Natural killer cell treated with Interleukin-12 subunit alpha and Interleukin-12 subunit beta and Interleukin-15 and Interleukin-18, amount 100 ng/mL, for 72 hours (primary cell): ENCODE measurements at regions not wholly inside any gene's neighbourhood (a gene's known extent, or its start where the extent isn't known, plus 50 kb on each side); places are given as distances from the start of the nearest gene placed in this dataset.

ENCODE experiments used
- ATAC-seq, 2 donors: fragments of 150-1000 bp; cut with Tn5 transposase in 1 of 2; sonication (Bioruptor Pico), chemical (Tn5 transposase) in 1 of 2; 2 replicates each; pipeline ENCODE4 v1.10.0; 2021
- DNase-seq: peaks from one replicate; pipeline ENCODE4 v3.0.0; 2022; ENCODE audit warnings: low spot score
- H3K27ac Mint-ChIP-seq, 2 donors: 1 replicate in 1 of 2; 2 replicates in 1 of 2; pipeline ENCODE4 v1.8.0; 2022; ENCODE audit warnings: mixed read lengths in 2 of 2, mild to moderate bottlenecking in 1 of 2, moderate library complexity in 1 of 2
- H3K27me3 Mint-ChIP-seq, 2 donors: 1 replicate in 1 of 2; 2 replicates in 1 of 2; pipeline ENCODE4 v1.8.0; 2022; ENCODE audit warnings: mixed read lengths in 2 of 2
- H3K36me3 Mint-ChIP-seq: one replicate; pipeline ENCODE4 v1.8.0; 2022; ENCODE audit warnings: mixed read lengths
- H3K4me1 Mint-ChIP-seq, 2 donors: 1 replicate in 1 of 2; 2 replicates in 1 of 2; pipeline ENCODE4 v1.8.0; 2022; ENCODE audit warnings: low read depth in 2 of 2, mixed read lengths in 2 of 2, mild to moderate bottlenecking in 1 of 2
- H3K4me3 Mint-ChIP-seq: one replicate; pipeline ENCODE4 v1.8.0; 2022; ENCODE audit warnings: mixed read lengths
- H3K9me3 Mint-ChIP-seq: 2 replicates; pipeline ENCODE4 v1.8.0; 2022; ENCODE audit warnings: mixed read lengths

DNA sequence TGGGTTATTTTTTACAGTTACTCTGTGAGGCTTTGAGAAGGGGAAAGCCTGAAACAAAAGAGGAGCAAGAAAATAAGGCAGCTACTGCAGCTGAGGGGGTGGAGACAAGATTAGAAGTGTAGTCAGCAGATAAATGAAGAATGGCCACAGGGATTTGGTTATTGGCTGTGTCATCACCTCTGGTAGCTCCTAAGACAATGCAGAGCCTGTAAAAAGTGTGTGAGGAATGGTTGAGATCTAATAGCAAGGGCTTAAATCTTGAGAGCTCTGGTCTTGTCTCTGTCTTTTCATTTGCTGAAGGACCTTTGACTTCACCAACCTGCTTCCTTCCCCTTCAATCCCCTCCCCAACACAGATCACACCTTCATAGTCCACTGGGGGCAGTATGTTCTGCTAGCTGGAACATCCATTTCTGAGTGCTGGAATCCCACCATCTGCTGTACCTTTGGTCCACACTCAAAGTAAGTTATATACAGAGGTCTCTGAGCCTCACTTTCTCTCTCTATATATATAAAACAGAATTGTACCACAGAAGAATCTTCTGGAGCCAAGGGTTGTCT lies 213.7 kb upstream of the ZIC3 start:
- DNase-seq, result no peak
- no peaks in the 10 kb centered on the region for H3K9me3 Mint-ChIP-seq
- no peak for ATAC-seq
- no peaks in the 10 kb centered on the region for H3K4me1 Mint-ChIP-seq
- no peak overlapping the region for H3K27ac Mint-ChIP-seq
- H3K36me3 Mint-ChIP-seq, result no peaks in the 10 kb centered on the region
- no peak overlapping the region for H3K4me3 Mint-ChIP-seq
- H3K27me3 Mint-ChIP-seq, result peaks cover 0 to 8% of the 10 kb centered on the region in 2 donors

- ATAC-seq, result no peak
- Mint-ChIP-seq H3K4me3 (no peak overlapping the region), H3K27me3 (peaks cover 16 to 20% of the 10 kb centered on the region in 2 donors), H3K9me3 (no peaks in the 10 kb centered on the region), H3K36me3 (no peaks in the 10 kb centered on the region), H3K4me1 (no peaks in the 10 kb centered on the region), H3K27ac (no peak overlapping the region)
- no peak for DNase-seq
Observed at GRCh38 chrX:137342969-137343368, 223.0 kb upstream of the ZIC3 start.

GRCh38 chrX:137313627-137314026 lies 252.3 kb upstream of the ZIC3 start:
- ATAC-seq, result peak; percentile 63 to 80
- H3K9me3 Mint-ChIP-seq, result no peaks in the 10 kb centered on the region
- peaks cover 0 to 7% of the 10 kb centered on the region in 2 donors for H3K27me3 Mint-ChIP-seq

GRCh38 chrX:137305404-137305803 lies 260.5 kb upstream of the ZIC3 start:
- DNase-seq, result no peak
- no peak for ATAC-seq
- no peaks in the 10 kb centered on the region for H3K9me3 Mint-ChIP-seq
- H3K27ac Mint-ChIP-seq, result no peak overlapping the region
- peaks cover 0 to 15% of the 10 kb centered on the region in 2 donors for H3K27me3 Mint-ChIP-seq
- no peaks in the 10 kb centered on the region for H3K4me1 Mint-ChIP-seq
- H3K36me3 Mint-ChIP-seq, result no peaks in the 10 kb centered on the region
- no peak overlapping the region for H3K4me3 Mint-ChIP-seq

More at GRCh38 chrX:137313627-137314026, 252.3 kb upstream of the ZIC3 start:
- H3K4me3 Mint-ChIP-seq, result no peak overlapping the region
- DNase-seq, result no peak
- no peaks in the 10 kb centered on the region for H3K36me3 Mint-ChIP-seq
- H3K4me1 Mint-ChIP-seq, result no peaks in the 10 kb centered on the region
- no peak overlapping the region for H3K27ac Mint-ChIP-seq

DNA sequence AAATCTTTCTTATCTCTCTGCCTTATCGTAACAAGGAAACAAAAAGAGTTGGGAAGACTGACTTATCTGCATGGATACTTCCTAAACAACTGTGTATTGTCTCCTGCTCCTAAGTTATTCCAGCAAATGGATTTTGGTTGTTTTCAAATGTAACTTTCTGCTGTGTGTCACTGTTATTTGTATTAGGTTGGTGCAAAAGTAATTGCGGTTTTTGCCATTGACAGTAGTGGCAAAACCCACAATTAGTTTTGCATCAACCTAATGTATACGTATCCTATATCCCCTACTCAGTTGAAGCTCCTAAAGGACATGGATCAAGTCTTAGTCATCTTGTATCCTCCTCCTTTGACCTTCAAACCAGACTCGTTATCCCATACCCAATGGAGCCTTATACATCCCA lies 263.4 kb upstream of the GPR101 start:
- Mint-ChIP-seq H3K36me3 (no peaks in the 10 kb centered on the region), H3K4me3 (no peak overlapping the region), H3K27ac (no peak overlapping the region), H3K4me1 (peaks cover 0 to 3% of the 10 kb centered on the region in 2 donors), H3K9me3 (no peaks in the 10 kb centered on the region), H3K27me3 (peaks cover 7% of the 10 kb centered on the region in 2 donors)
- DNase-seq (no peak), ATAC-seq (no peak)

GRCh38 chrX:137290011-137290410 lies 256.2 kb upstream of the GPR101 start:
- peaks cover 0 to 3% of the 10 kb centered on the region in 2 donors for H3K4me1 Mint-ChIP-seq
- no peaks in the 10 kb centered on the region for H3K36me3 Mint-ChIP-seq
- H3K9me3 Mint-ChIP-seq, result peaks cover 2% of the 10 kb centered on the region
- ATAC-seq (no peak), DNase-seq (no peak)
- H3K27me3 Mint-ChIP-seq, result peaks cover 10 to 14% of the 10 kb centered on the region in 2 donors
- no peak overlapping the region for H3K4me3 Mint-ChIP-seq
- no peak overlapping the region for H3K27ac Mint-ChIP-seq

DNA sequence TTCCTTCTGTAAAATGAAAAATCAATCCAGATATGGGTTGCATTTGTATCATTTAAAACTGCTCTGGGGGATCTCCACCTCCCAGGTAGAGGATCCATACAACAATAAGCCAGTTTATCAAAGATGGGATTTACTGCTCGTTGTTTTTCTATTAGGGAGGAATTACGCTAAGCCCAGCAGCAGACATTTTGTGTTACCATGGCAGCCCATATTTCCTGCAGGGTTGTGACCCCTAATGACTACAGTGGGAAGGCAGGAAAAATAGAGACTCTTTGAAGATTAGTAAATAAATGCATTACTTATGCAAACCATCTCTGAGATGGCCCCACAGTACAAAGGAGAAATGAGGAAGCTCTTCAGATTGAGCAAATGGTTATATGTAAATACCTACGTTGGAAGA lies 253.4 kb upstream of the GPR101 start:
- no peaks in the 10 kb centered on the region for H3K4me1 Mint-ChIP-seq
- DNase-seq (no peak), ATAC-seq (no peak)
- H3K4me3 Mint-ChIP-seq, result no peak overlapping the region
- no peak overlapping the region for H3K27ac Mint-ChIP-seq
- H3K9me3 Mint-ChIP-seq, result peaks cover 5% of the 10 kb centered on the region
- H3K36me3 Mint-ChIP-seq, result no peaks in the 10 kb centered on the region
- H3K27me3 Mint-ChIP-seq, result peaks cover 24 to 31% of the 10 kb centered on the region in 2 donors

DNA sequence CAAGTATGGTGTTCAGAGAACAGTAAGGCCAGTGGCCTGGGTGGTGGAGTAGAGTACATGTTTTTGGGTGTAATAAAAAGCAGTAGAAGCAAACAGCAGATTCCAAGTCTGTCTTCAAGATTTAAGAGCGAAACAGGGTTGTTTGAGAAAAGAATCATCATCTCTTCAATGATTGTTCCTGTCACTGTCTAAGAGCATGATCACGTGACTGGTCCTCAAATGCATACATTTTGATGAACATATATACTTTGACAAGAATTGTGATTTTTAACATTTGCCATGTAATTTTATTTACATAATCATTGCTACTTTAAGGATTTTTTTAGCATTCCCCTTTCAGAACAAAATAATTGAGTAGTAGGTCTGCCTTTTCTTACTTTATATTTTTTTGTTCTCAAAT lies 252.6 kb upstream of the GPR101 start:
- H3K36me3 Mint-ChIP-seq, result no peaks in the 10 kb centered on the region
- no peak for ATAC-seq
- no peak overlapping the region for H3K27ac Mint-ChIP-seq
- no peak for DNase-seq
- peaks cover 5% of the 10 kb centered on the region for H3K9me3 Mint-ChIP-seq
- H3K27me3 Mint-ChIP-seq, result peaks cover 31 to 36% of the 10 kb centered on the region in 2 donors
- no peaks in the 10 kb centered on the region for H3K4me1 Mint-ChIP-seq
- H3K4me3 Mint-ChIP-seq, result no peak overlapping the region

DNA sequence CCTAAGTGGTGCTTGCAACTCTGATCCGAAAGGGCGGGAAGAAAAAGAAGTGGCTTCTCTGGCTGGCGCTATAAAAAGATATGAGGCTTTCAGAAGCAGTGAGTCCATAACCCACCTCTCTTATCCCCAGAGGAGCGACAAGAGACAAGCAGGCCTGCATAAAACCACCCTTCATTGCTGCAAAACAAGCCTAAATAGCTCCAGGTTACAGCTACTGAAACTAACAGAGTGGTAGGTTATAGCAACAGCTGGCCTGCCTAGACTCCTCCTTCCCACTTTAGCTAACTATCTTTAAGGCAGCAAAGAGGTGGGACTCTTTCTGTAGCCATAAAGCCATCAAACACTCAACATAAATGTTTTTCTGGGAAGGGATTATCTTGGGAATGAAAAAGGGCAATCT lies 245.0 kb upstream of the GPR101 start:
- DNase-seq (no peak), ATAC-seq (no peak)
- no peak overlapping the region for H3K4me3 Mint-ChIP-seq
- no peaks in the 10 kb centered on the region for H3K9me3 Mint-ChIP-seq
- H3K4me1 Mint-ChIP-seq, result no peaks in the 10 kb centered on the region
- H3K27me3 Mint-ChIP-seq, result peaks cover 18 to 25% of the 10 kb centered on the region in 2 donors
- no peaks in the 10 kb centered on the region for H3K36me3 Mint-ChIP-seq
- no peak overlapping the region for H3K27ac Mint-ChIP-seq

DNA sequence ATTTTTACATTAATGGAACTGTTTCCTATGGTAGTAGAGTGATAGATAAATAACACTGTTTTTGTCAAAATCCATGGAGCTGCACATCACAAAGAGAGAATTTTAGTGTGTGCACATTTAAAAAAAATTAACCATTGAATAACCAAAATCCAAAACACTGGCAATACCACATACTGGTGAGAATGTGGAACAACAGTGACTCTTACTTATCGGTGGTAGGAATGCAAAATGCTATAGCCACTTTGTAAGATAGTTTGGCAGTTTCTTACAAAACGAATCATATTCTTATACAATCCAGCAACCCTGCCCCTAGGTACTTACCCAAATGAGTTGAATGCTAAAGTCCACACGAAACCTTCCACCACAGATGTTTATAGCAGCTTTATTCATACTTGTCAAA lies 229.6 kb upstream of the GPR101 start:
- no peak for DNase-seq
- H3K27ac Mint-ChIP-seq, result no peak overlapping the region
- no peak overlapping the region for H3K4me3 Mint-ChIP-seq
- H3K4me1 Mint-ChIP-seq, result no peaks in the 10 kb centered on the region
- peaks cover 7 to 21% of the 10 kb centered on the region in 2 donors for H3K27me3 Mint-ChIP-seq
- H3K36me3 Mint-ChIP-seq, result no peaks in the 10 kb centered on the region
- ATAC-seq, result no peak
- H3K9me3 Mint-ChIP-seq, result no peaks in the 10 kb centered on the region

- Mint-ChIP-seq H3K4me1 (no peaks in the 10 kb centered on the region), H3K4me3 (no peak overlapping the region), H3K27ac (no peak overlapping the region), H3K36me3 (no peaks in the 10 kb centered on the region), H3K27me3 (peaks cover 7 to 19% of the 10 kb centered on the region in 2 donors), H3K9me3 (no peaks in the 10 kb centered on the region)
- no peak for DNase-seq
- no peak for ATAC-seq
Observed at GRCh38 chrX:137245183-137245582, 211.4 kb upstream of the GPR101 start.

- ATAC-seq (no peak), DNase-seq (no peak)
- Mint-ChIP-seq H3K4me3 (no peak overlapping the region), H3K4me1 (no peaks in the 10 kb centered on the region), H3K27ac (no peak overlapping the region), H3K27me3 (peaks cover 11 to 14% of the 10 kb centered on the region in 2 donors), H3K9me3 (no peaks in the 10 kb centered on the region), H3K36me3 (no peaks in the 10 kb centered on the region)
Observed at GRCh38 chrX:137236837-137237236, 203.0 kb upstream of the GPR101 start.

DNA sequence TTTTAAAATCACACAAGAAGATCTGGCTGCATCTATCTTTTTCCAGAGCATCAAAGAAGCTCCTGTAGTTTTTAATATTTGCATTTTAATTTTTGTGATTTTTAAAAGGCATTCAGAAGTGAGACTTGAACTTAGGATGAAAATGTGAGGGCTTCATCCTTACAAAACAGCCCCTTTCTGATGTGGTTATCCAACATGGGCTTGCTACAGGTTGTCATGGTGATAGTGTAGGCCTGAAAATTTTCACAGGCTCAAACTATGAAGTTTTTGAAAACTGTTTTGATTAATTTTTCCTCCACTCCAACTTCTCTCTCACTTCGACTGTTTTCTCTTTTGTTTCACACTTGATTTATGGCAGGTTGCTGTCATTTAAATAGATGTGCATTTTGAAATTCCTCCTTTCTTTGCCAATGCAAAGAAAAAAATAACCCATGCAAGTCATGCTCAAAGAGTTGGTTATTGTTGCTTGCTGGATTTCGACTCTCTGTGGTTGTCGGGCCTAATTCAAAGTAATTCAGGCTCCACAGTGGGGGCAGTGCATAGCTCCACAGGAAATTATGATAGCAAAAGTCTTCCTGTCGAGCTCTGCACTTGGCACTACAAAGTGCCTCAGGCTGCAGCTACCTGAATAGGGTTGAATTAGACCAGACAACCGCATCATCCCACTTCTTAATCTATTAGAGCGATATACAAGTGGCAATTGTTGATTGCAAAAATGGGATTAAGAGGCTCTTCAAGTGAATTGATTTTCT lies 201.0 kb upstream of the GPR101 start:
- no peak overlapping the region for H3K27ac Mint-ChIP-seq
- no peaks in the 10 kb centered on the region for H3K9me3 Mint-ChIP-seq
- ATAC-seq (no peak), DNase-seq (no peak)
- no peaks in the 10 kb centered on the region for H3K4me1 Mint-ChIP-seq
- H3K27me3 Mint-ChIP-seq, result peaks cover 13 to 14% of the 10 kb centered on the region in 2 donors
- H3K4me3 Mint-ChIP-seq, result no peak overlapping the region
- H3K36me3 Mint-ChIP-seq, result no peaks in the 10 kb centered on the region

GRCh38 chrX:137233478-137233877 lies 199.7 kb upstream of the GPR101 start:
- H3K36me3 Mint-ChIP-seq, result no peaks in the 10 kb centered on the region
- no peak overlapping the region for H3K27ac Mint-ChIP-seq
- H3K27me3 Mint-ChIP-seq, result peaks cover 6 to 12% of the 10 kb centered on the region in 2 donors
- no peak for ATAC-seq
- no peaks in the 10 kb centered on the region for H3K4me1 Mint-ChIP-seq
- H3K9me3 Mint-ChIP-seq, result no peaks in the 10 kb centered on the region
- H3K4me3 Mint-ChIP-seq, result no peak overlapping the region
- DNase-seq, result no peak
